T-cell (primary cell): ENCODE measurements at regions not wholly inside any gene's neighbourhood (a gene's known extent, or its start where the extent isn't known, plus 50 kb on each side); places are given as distances from the start of the nearest gene placed in this dataset.

Source experiments
- ATAC-seq, 4 experiments: fragments of 200-7000 bp in 3 of 4; fragments of 150-1000 bp in 1 of 4; cut with Tn5 transposase; replicated peaks in 1 of 4; 1 replicate in 3 of 4; 2 replicates in 1 of 4; pipeline ENCODE4 v1.10.0; 2021; ENCODE audit warnings: moderate library complexity in 3 of 4, mild to moderate bottlenecking in 2 of 4, moderate number of reproducible peaks in 1 of 4
- CTCF ChIA-PET, 2 donors: fragments of 300-600 bp; sonication (Branson Sonifier 250); formaldehyde crosslinking; loops; one replicate each; lab custom pipeline; 2022; ENCODE audit warnings: antibody characterized with exemption in 2 of 2; lab: Charles Lee
- POLR2A ChIA-PET, 2 donors: fragments of 300-600 bp; sonication (Branson Sonifier 250); formaldehyde crosslinking; loops; one replicate each; lab custom pipeline; 2022; ENCODE audit warnings: antibody characterized with exemption in 2 of 2; lab: Charles Lee
- DNase-seq, 35 experiments: peaks; one replicate each; pipeline versions ENCODE4 v3.0.0 to v3.0.0-alpha.2; 2013 to 2023
- H3K27ac ChIP-seq: one replicate; pipeline ENCODE4 v1.5.1; 2013; ENCODE audit warnings: low read length
- H3K27me3 ChIP-seq, 2 experiments: replicated peaks in 1 of 2; 1 replicate in 1 of 2; 2 replicates in 1 of 2; pipeline versions ENCODE4 v1.6.1 to v1.7.0; 2013; ENCODE audit warnings: low read length in 1 of 2, mixed read lengths in 1 of 2; ENCODE audit not compliant: control insufficient read depth in 2 of 2, insufficient read depth in 2 of 2; ENCODE audit errors: extremely low read depth in 1 of 2
- H3K36me3 ChIP-seq, 2 donors: 1 replicate in 1 of 2; 2 replicates in 1 of 2; pipeline versions ENCODE4 v1.6.1 to v1.7.0; 2013; ENCODE audit warnings: low read length in 1 of 2; ENCODE audit not compliant: control insufficient read depth in 2 of 2, insufficient read depth in 1 of 2; ENCODE audit errors: extremely low read depth in 1 of 2
- H3K4me1 ChIP-seq, 2 experiments: 1 replicate in 1 of 2; 2 replicates in 1 of 2; pipeline versions ENCODE4 v1.6.1 to v1.7.0; 2013; ENCODE audit warnings: low read length in 2 of 2, mixed read lengths in 1 of 2; ENCODE audit not compliant: insufficient read depth in 2 of 2, control insufficient read depth in 1 of 2; ENCODE audit errors: extremely low read depth in 1 of 2
- H3K4me3 ChIP-seq, 2 donors: 1 replicate in 1 of 2; 2 replicates in 1 of 2; pipeline versions ENCODE4 v1.5.1 to v1.7.0; 2013; ENCODE audit warnings: mild to moderate bottlenecking in 2 of 2, low read length in 1 of 2, moderate library complexity in 1 of 2; ENCODE audit not compliant: control insufficient read depth in 1 of 2; ENCODE audit errors: extremely low read depth in 1 of 2
- H3K9me3 ChIP-seq: 2 replicates; pipeline ENCODE4 v1.7.0; 2013
- H3K27ac Mint-ChIP-seq, 2 donors: one replicate each; pipeline ENCODE4 v1.8.0; 2020 to 2021; ENCODE audit warnings: mild to moderate bottlenecking in 2 of 2, mixed read lengths in 2 of 2
- H3K27me3 Mint-ChIP-seq, 2 donors: one replicate each; pipeline ENCODE4 v1.8.0; 2021 to 2022; ENCODE audit warnings: mixed read lengths in 2 of 2
- H3K36me3 Mint-ChIP-seq: one replicate; pipeline ENCODE4 v1.8.0; 2021; ENCODE audit warnings: mixed read lengths
- H3K4me1 Mint-ChIP-seq, 3 donors: one replicate each; pipeline ENCODE4 v1.8.0; 2020 to 2022; ENCODE audit warnings: mixed read lengths in 3 of 3, mild to moderate bottlenecking in 1 of 3
- H3K4me3 Mint-ChIP-seq, 3 donors: one replicate each; pipeline ENCODE4 v1.8.0; 2020 to 2022; ENCODE audit warnings: mild to moderate bottlenecking in 3 of 3, mixed read lengths in 3 of 3, moderate library complexity in 3 of 3
- H3K9me3 Mint-ChIP-seq, 3 donors: one replicate each; pipeline ENCODE4 v1.8.0; 2020 to 2022; ENCODE audit warnings: mixed read lengths in 3 of 3
- WGBS: methylation state at CpG from one replicate; pipeline ENCODE4 v1.1.5; 2013; ENCODE audit warnings: missing lambda C conversion rate; ENCODE audit not compliant: insufficient coverage; 5-methylcytosine and 5-hydroxymethylcytosine counted together

DNA sequence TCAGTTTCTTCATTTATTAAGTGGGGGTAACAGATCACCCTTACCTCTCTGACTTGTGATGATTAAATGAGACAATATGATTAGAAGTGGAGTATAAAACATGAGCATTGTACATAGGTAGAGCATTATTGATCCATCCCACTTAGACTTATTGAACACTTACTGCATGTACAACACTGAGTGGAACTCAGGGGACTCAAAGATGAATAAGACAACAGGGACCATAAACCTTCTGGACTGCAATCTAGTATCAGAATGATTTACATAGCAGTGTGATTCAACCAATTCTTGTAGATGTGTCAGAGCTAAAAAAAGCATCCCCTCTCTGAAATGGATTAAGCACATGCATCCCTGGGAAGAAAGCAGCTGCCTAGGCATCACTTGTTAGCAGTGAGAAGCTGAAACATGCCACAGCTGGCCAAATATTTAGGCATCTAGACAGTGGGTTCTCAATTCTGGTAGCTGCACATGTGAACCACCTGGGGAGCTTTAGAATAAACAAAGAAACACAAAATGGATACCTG is 111.5 kb downstream of the CYRIA start:
- H3K36me3 Mint-ChIP-seq = no peaks in the 10 kb centered on the region
- Histone ChIP-seq H3K4me3 (no peak overlapping the region), H3K27me3 (no peaks in the 10 kb centered on the region), H3K27ac (no peak overlapping the region), H3K36me3 (no peaks in the 10 kb centered on the region), H3K9me3 (no peaks in the 10 kb centered on the region), H3K4me1 (no peaks in the 10 kb centered on the region)
- peaks cover 7 to 15% of the 10 kb centered on the region in 2 donors for H3K27me3 Mint-ChIP-seq
- CTCF ChIA-PET = interaction anchor here in 1 of 2 donors (0.7 to 1.0 kb wide), 2 partner anchors 55 to 275 kb away, joined by 3 to 4 read pairs; no protein-coding TSS in a partner anchor
- H3K4me3 Mint-ChIP-seq = no peak overlapping the region
- POLR2A ChIA-PET = no interaction called here
- no peak for ATAC-seq
- no peaks in the 10 kb centered on the region for H3K9me3 Mint-ChIP-seq
- no peaks in the 10 kb centered on the region for H3K4me1 Mint-ChIP-seq
- DNase-seq = no peak
- no peak overlapping the region for H3K27ac Mint-ChIP-seq

- Mint-ChIP-seq H3K27ac (no peak overlapping the region), H3K27me3 (peaks cover 7 to 15% of the 10 kb centered on the region in 2 donors), H3K4me3 (no peak overlapping the region), H3K36me3 (no peaks in the 10 kb centered on the region), H3K9me3 (no peaks in the 10 kb centered on the region), H3K4me1 (no peaks in the 10 kb centered on the region)
- no peak overlapping the region for H3K27ac ChIP-seq
- no peaks in the 10 kb centered on the region for H3K4me1 ChIP-seq
- ChIA-PET POLR2A (no interaction called here), CTCF (interaction anchor here in 1 of 2 donors (0.5 kb wide), 1 partner anchor 12 kb away, joined by 4 read pairs; no protein-coding TSS in a partner anchor)
- no peaks in the 10 kb centered on the region for H3K36me3 ChIP-seq
- H3K27me3 ChIP-seq = no peaks in the 10 kb centered on the region
- DNase-seq = peak in 16 of 35 experiments; percentile 0 to 46 (median 5)
- H3K4me3 ChIP-seq = no peak overlapping the region
- no peak for ATAC-seq
- 53% methylated on average over 3 of the region's 4 CpGs for WGBS
- no peaks in the 10 kb centered on the region for H3K9me3 ChIP-seq
These were observed 112.4 kb downstream of the CYRIA start for GRCh38 chr2:16553226-16553625.

DNA sequence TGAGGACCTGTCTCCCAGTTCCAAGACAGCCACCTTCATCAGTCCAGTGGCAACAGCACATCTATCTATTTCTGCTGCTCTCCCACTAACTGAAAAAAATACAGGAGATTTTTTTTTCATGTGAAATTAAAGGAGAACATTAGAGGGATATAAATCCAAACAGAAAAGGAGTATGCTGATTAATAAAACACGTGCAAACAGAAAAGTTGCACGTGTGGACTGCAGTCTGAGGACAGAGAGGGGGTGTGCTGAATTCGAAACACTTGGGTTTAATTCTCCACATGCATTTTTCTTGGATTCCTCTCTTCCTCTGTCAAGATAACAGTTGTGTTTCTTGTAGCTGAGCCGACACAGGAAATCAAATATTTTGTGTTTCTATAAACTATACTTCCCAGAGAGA is 113.4 kb downstream of the CYRIA start:
- WGBS = 45% methylated on average over 2 of the region's 4 CpGs

GRCh38 chr2:16548036-16548435 is 117.6 kb downstream of the CYRIA start:
- ATAC-seq (no peak), DNase-seq (no peak)
- Histone ChIP-seq H3K9me3 (no peaks in the 10 kb centered on the region), H3K27ac (no peak overlapping the region), H3K27me3 (no peaks in the 10 kb centered on the region), H3K4me3 (no peak overlapping the region), H3K4me1 (no peaks in the 10 kb centered on the region), H3K36me3 (no peaks in the 10 kb centered on the region)
- ChIA-PET CTCF (no interaction called here), POLR2A (no interaction called here)
- Mint-ChIP-seq H3K4me1 (no peaks in the 10 kb centered on the region), H3K4me3 (no peak overlapping the region), H3K9me3 (peaks cover 0 to 4% (median 0%) of the 10 kb centered on the region in 3 donors), H3K27ac (no peak overlapping the region), H3K36me3 (no peaks in the 10 kb centered on the region), H3K27me3 (peaks cover 2 to 3% of the 10 kb centered on the region in 2 donors)
- WGBS = 100% methylated on average over 1 of the region's 2 CpGs

More for the DNA sequence above, 113.4 kb downstream of the CYRIA start:
- DNase-seq (no peak), ATAC-seq (no peak)
- H3K4me1 ChIP-seq = no peaks in the 10 kb centered on the region
- ChIA-PET CTCF (interaction anchor here (0.6 to 1.0 kb wide), 2 partner anchors 12 to 560 kb away, joined by 3 to 8 read pairs; no protein-coding TSS in a partner anchor), POLR2A (no interaction called here)
- no peak overlapping the region for H3K4me3 ChIP-seq
- no peak overlapping the region for H3K27ac ChIP-seq
- H3K27ac Mint-ChIP-seq = no peak overlapping the region
- H3K4me1 Mint-ChIP-seq = no peaks in the 10 kb centered on the region
- H3K27me3 ChIP-seq = no peaks in the 10 kb centered on the region
- no peaks in the 10 kb centered on the region for H3K9me3 Mint-ChIP-seq
- H3K36me3 ChIP-seq = no peaks in the 10 kb centered on the region
- no peak overlapping the region for H3K4me3 Mint-ChIP-seq
- H3K27me3 Mint-ChIP-seq = peaks cover 7 to 13% of the 10 kb centered on the region in 2 donors
- no peaks in the 10 kb centered on the region for H3K36me3 Mint-ChIP-seq
- H3K9me3 ChIP-seq = no peaks in the 10 kb centered on the region

DNA sequence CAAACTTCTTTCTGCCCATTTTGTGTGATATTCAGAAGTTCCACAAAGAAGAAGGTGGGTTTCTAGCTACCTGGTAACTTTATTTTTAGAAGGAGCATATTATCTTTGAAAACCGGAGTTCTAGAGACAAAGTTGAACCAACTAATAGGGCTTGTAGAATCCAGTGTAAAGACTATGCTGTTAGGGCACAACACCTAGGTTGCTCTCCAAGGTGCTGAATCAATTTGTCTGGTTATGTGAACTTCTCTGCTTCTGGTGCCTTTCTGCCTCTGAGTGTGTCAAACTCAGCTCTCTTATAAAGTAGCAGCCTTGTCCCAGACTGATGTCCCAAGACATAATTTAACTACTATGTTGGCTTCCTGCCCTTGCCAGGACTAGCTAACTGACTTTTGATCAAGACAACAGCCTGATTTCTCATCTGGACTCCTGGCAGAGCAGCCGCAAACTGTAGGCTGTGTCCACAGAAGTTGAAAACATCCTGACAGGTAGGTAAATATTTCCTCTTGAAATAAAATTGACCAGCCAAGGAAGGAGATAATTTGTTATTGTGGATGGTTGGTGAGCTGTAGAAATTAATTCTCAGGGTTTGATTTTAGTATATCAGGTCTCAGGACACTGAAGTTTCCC is 119.4 kb downstream of the CYRIA start:
- ATAC-seq (no peak), DNase-seq (peak in 1 of 35 experiments; percentile 48)
- Mint-ChIP-seq H3K4me3 (no peak overlapping the region), H3K4me1 (no peaks in the 10 kb centered on the region), H3K27me3 (peaks cover 0 to 2% of the 10 kb centered on the region in 2 donors), H3K27ac (no peak overlapping the region), H3K36me3 (no peaks in the 10 kb centered on the region), H3K9me3 (peaks cover 0 to 4% (median 0%) of the 10 kb centered on the region in 3 donors)
- no peak overlapping the region for H3K4me3 ChIP-seq
- ChIA-PET CTCF (no interaction called here), POLR2A (no interaction called here)
- H3K9me3 ChIP-seq = no peaks in the 10 kb centered on the region
- H3K36me3 ChIP-seq = no peaks in the 10 kb centered on the region
- no peak overlapping the region for H3K27ac ChIP-seq
- H3K4me1 ChIP-seq = no peaks in the 10 kb centered on the region
- 88% methylated on average over 1 of the region's 2 CpGs for WGBS
- H3K27me3 ChIP-seq = no peaks in the 10 kb centered on the region

- no peaks in the 10 kb centered on the region for H3K36me3 ChIP-seq
- Mint-ChIP-seq H3K27me3 (peaks cover 4 to 18% of the 10 kb centered on the region in 2 donors), H3K36me3 (no peaks in the 10 kb centered on the region), H3K27ac (no peak overlapping the region), H3K9me3 (peaks cover 0 to 6% (median 5%) of the 10 kb centered on the region in 3 donors), H3K4me3 (no peak overlapping the region), H3K4me1 (no peaks in the 10 kb centered on the region)
- H3K27me3 ChIP-seq = no peaks in the 10 kb centered on the region
- DNase-seq (no peak), ATAC-seq (no peak)
- no peaks in the 10 kb centered on the region for H3K9me3 ChIP-seq
- no peaks in the 10 kb centered on the region for H3K4me1 ChIP-seq
- ChIA-PET CTCF (no interaction called here), POLR2A (no interaction called here)
- WGBS = no CpG with 5 or more reads among the region's 3 CpGs
- H3K27ac ChIP-seq = no peak overlapping the region
- H3K4me3 ChIP-seq = no peak overlapping the region
These were observed 126.9 kb downstream of the CYRIA start for GRCh38 chr2:16538707-16539106.
